ENCODE measurements at regions not wholly inside any gene's neighbourhood (a gene's known extent, or its start where the extent isn't known, plus 50 kb on each side); places are given as distances from the start of the nearest gene placed in this dataset.

GRCh38 chr10:10811562-10811961 lies 206.1 kb upstream of the CELF2 start:
- H3K9me3 ChIP-seq (replicated peaks in 1 of 2; ENCODE audit: control insufficient read depth in 2 of 2, insufficient read depth in 1 of 2, low read depth in 1 of 2, low read length in 2 of 2) = no peaks in the 10 kb centered on the region
- no peaks in the 10 kb centered on the region for H3K27me3 ChIP-seq (ENCODE audit: control insufficient read depth in 3 of 3, insufficient read depth in 3 of 3, low read depth in 1 of 3, low read length in 3 of 3)
- no peak overlapping the region for H4K8ac ChIP-seq (ENCODE audit: low read depth, low read length)
- no CpG with 5 or more reads among the region's 1 CpG for WGBS, 2 donors (ENCODE audit: extremely low coverage in 2 of 2, insufficient read length in 2 of 2, insufficient replicate concordance in 1 of 2)
- H3K36me3 ChIP-seq (replicated peaks in 1 of 2; ENCODE audit: control insufficient read depth in 2 of 2, insufficient read depth in 2 of 2, low read length in 2 of 2) = no peaks in the 10 kb centered on the region
- H2AK5ac ChIP-seq (ENCODE audit: low read depth, low read length) = no peak overlapping the region
- H3K23ac ChIP-seq (ENCODE audit: low read depth, low read length, poor library complexity) = no peak overlapping the region
- H3K27ac ChIP-seq (replicated peaks; ENCODE audit: low read length) = no peak overlapping the region
- H3K14ac ChIP-seq (ENCODE audit: low read length) = no peak overlapping the region
- H3K4me3 ChIP-seq (ENCODE audit: low read length in 2 of 2) = no peak overlapping the region
- H2BK5ac ChIP-seq (ENCODE audit: low read length) = no peak overlapping the region
- H3K4me2 ChIP-seq (ENCODE audit: insufficient read depth, low read length, poor library complexity, severe bottlenecking) = no peak overlapping the region
- no peak overlapping the region for H2BK15ac ChIP-seq (ENCODE audit: low read length)
- H3K9ac ChIP-seq (ENCODE audit: low read depth, low read length, poor library complexity) = no peak overlapping the region
- no peak overlapping the region for H2AFZ ChIP-seq (ENCODE audit: low read length)
- DNase-seq (ENCODE audit: low spot score) = no peak
- no peak overlapping the region for H3K18ac ChIP-seq (ENCODE audit: low read length)
- no peak overlapping the region for H4K91ac ChIP-seq (ENCODE audit: low read depth, low read length, poor library complexity)
- no peaks in the 10 kb centered on the region for H3K4me1 ChIP-seq (ENCODE audit: control insufficient read depth in 2 of 2, insufficient read depth in 1 of 2, low read depth in 1 of 2, low read length in 2 of 2)
- H3K79me1 ChIP-seq (ENCODE audit: low read depth, low read length) = no peaks in the 10 kb centered on the region
- no peak overlapping the region for H3K4ac ChIP-seq (ENCODE audit: low read length)
- no peak overlapping the region for H2BK120ac ChIP-seq (ENCODE audit: low read depth, low read length)
- H2BK12ac ChIP-seq (ENCODE audit: low read length) = no peak overlapping the region

GRCh38 chr10:10813656-10814055 lies 204.0 kb upstream of the CELF2 start:
- Histone ChIP-seq H2BK5ac (ENCODE audit: low read length) (no peak overlapping the region), H2AK5ac (ENCODE audit: low read depth, low read length) (no peak overlapping the region)

GRCh38 chr10:10814069-10814468 lies 203.6 kb upstream of the CELF2 start:
- no peak overlapping the region for H2BK5ac ChIP-seq (ENCODE audit: low read length)

More at GRCh38 chr10:10813656-10814055, 204.0 kb upstream of the CELF2 start:
- no peak overlapping the region for H2BK15ac ChIP-seq (ENCODE audit: low read length)
- no CpG with 5 or more reads among the region's 2 CpGs for WGBS, 2 donors (ENCODE audit: extremely low coverage in 2 of 2, insufficient read length in 2 of 2, insufficient replicate concordance in 1 of 2)
- no peaks in the 10 kb centered on the region for H3K79me1 ChIP-seq (ENCODE audit: low read depth, low read length)
- H3K9me3 ChIP-seq (replicated peaks in 1 of 2; ENCODE audit: control insufficient read depth in 2 of 2, insufficient read depth in 1 of 2, low read depth in 1 of 2, low read length in 2 of 2) = no peaks in the 10 kb centered on the region
- H3K4me3 ChIP-seq (ENCODE audit: low read length in 2 of 2) = no peak overlapping the region
- H3K9ac ChIP-seq (ENCODE audit: low read depth, low read length, poor library complexity) = no peak overlapping the region
- no peak overlapping the region for H3K23ac ChIP-seq (ENCODE audit: low read depth, low read length, poor library complexity)
- no peaks in the 10 kb centered on the region for H3K27me3 ChIP-seq (ENCODE audit: control insufficient read depth in 3 of 3, insufficient read depth in 3 of 3, low read depth in 1 of 3, low read length in 3 of 3)
- no peak overlapping the region for H4K8ac ChIP-seq (ENCODE audit: low read depth, low read length)
- H3K4me2 ChIP-seq (ENCODE audit: insufficient read depth, low read length, poor library complexity, severe bottlenecking) = no peak overlapping the region
- DNase-seq (ENCODE audit: low spot score) = no peak
- H2BK12ac ChIP-seq (ENCODE audit: low read length) = no peak overlapping the region
- no peak overlapping the region for H4K91ac ChIP-seq (ENCODE audit: low read depth, low read length, poor library complexity)
- H2BK120ac ChIP-seq (ENCODE audit: low read depth, low read length) = no peak overlapping the region
- no peaks in the 10 kb centered on the region for H3K36me3 ChIP-seq (replicated peaks in 1 of 2; ENCODE audit: control insufficient read depth in 2 of 2, insufficient read depth in 2 of 2, low read length in 2 of 2)
- no peak overlapping the region for H3K4ac ChIP-seq (ENCODE audit: low read length)
- H3K14ac ChIP-seq (ENCODE audit: low read length) = no peak overlapping the region
- no peak overlapping the region for H2AFZ ChIP-seq (ENCODE audit: low read length)
- H3K4me1 ChIP-seq (ENCODE audit: control insufficient read depth in 2 of 2, insufficient read depth in 1 of 2, low read depth in 1 of 2, low read length in 2 of 2) = no peaks in the 10 kb centered on the region
- H3K27ac ChIP-seq (replicated peaks; ENCODE audit: low read length) = no peak overlapping the region
- no peak overlapping the region for H3K18ac ChIP-seq (ENCODE audit: low read length)

GRCh38 chr10:10816447-10816846 lies 201.2 kb upstream of the CELF2 start:
- no peak overlapping the region for H3K9ac ChIP-seq (ENCODE audit: low read depth, low read length, poor library complexity)
- H2BK120ac ChIP-seq (ENCODE audit: low read depth, low read length) = no peak overlapping the region
- H3K4me1 ChIP-seq (ENCODE audit: control insufficient read depth in 2 of 2, insufficient read depth in 1 of 2, low read depth in 1 of 2, low read length in 2 of 2) = no peaks in the 10 kb centered on the region
- H3K4ac ChIP-seq (ENCODE audit: low read length) = no peak overlapping the region
- no peak overlapping the region for H2AFZ ChIP-seq (ENCODE audit: low read length)
- no peak overlapping the region for H2BK5ac ChIP-seq (ENCODE audit: low read length)
- no peak overlapping the region for H4K91ac ChIP-seq (ENCODE audit: low read depth, low read length, poor library complexity)
- no peak overlapping the region for H3K18ac ChIP-seq (ENCODE audit: low read length)
- no peak overlapping the region for H3K14ac ChIP-seq (ENCODE audit: low read length)
- no peaks in the 10 kb centered on the region for H3K36me3 ChIP-seq (replicated peaks in 1 of 2; ENCODE audit: control insufficient read depth in 2 of 2, insufficient read depth in 2 of 2, low read length in 2 of 2)
- no CpG with 5 or more reads among the region's 2 CpGs for WGBS, 2 donors (ENCODE audit: extremely low coverage in 2 of 2, insufficient read length in 2 of 2, insufficient replicate concordance in 1 of 2)
- no peak for DNase-seq (ENCODE audit: low spot score)
- H3K27me3 ChIP-seq (ENCODE audit: control insufficient read depth in 3 of 3, insufficient read depth in 3 of 3, low read depth in 1 of 3, low read length in 3 of 3) = no peaks in the 10 kb centered on the region
- H3K9me3 ChIP-seq (replicated peaks in 1 of 2; ENCODE audit: control insufficient read depth in 2 of 2, insufficient read depth in 1 of 2, low read depth in 1 of 2, low read length in 2 of 2) = peaks cover 0 to 2% of the 10 kb centered on the region in 2 donors
- H2BK15ac ChIP-seq (ENCODE audit: low read length) = no peak overlapping the region
- H3K79me1 ChIP-seq (ENCODE audit: low read depth, low read length) = no peaks in the 10 kb centered on the region
- no peak overlapping the region for H3K27ac ChIP-seq (replicated peaks; ENCODE audit: low read length)
- H2BK12ac ChIP-seq (ENCODE audit: low read length) = no peak overlapping the region
- no peak overlapping the region for H3K4me3 ChIP-seq (ENCODE audit: low read length in 2 of 2)
- no peak overlapping the region for H4K8ac ChIP-seq (ENCODE audit: low read depth, low read length)
- H3K23ac ChIP-seq (ENCODE audit: low read depth, low read length, poor library complexity) = no peak overlapping the region
- no peak overlapping the region for H3K4me2 ChIP-seq (ENCODE audit: insufficient read depth, low read length, poor library complexity, severe bottlenecking)
- no peak overlapping the region for H2AK5ac ChIP-seq (ENCODE audit: low read depth, low read length)

More at GRCh38 chr10:10814069-10814468, 203.6 kb upstream of the CELF2 start:
- DNase-seq (ENCODE audit: low spot score) = no peak
- Histone ChIP-seq H3K27me3 (ENCODE audit: control insufficient read depth in 3 of 3, insufficient read depth in 3 of 3, low read depth in 1 of 3, low read length in 3 of 3) (no peaks in the 10 kb centered on the region), H4K8ac (ENCODE audit: low read depth, low read length) (no peak overlapping the region), H3K4me3 (ENCODE audit: low read length in 2 of 2) (no peak overlapping the region), H3K9me3 (replicated peaks in 1 of 2; ENCODE audit: control insufficient read depth in 2 of 2, insufficient read depth in 1 of 2, low read depth in 1 of 2, low read length in 2 of 2) (no peaks in the 10 kb centered on the region), H3K4me1 (ENCODE audit: control insufficient read depth in 2 of 2, insufficient read depth in 1 of 2, low read depth in 1 of 2, low read length in 2 of 2) (no peaks in the 10 kb centered on the region), H2BK120ac (ENCODE audit: low read depth, low read length) (no peak overlapping the region), H3K4me2 (ENCODE audit: insufficient read depth, low read length, poor library complexity, severe bottlenecking) (no peak overlapping the region), H3K36me3 (replicated peaks in 1 of 2; ENCODE audit: control insufficient read depth in 2 of 2, insufficient read depth in 2 of 2, low read length in 2 of 2) (no peaks in the 10 kb centered on the region), H3K18ac (ENCODE audit: low read length) (no peak overlapping the region), H3K14ac (ENCODE audit: low read length) (no peak overlapping the region), H2AK5ac (ENCODE audit: low read depth, low read length) (no peak overlapping the region), H3K27ac (replicated peaks; ENCODE audit: low read length) (no peak overlapping the region), H2BK12ac (ENCODE audit: low read length) (no peak overlapping the region), H3K4ac (ENCODE audit: low read length) (no peak overlapping the region), H3K79me1 (ENCODE audit: low read depth, low read length) (no peaks in the 10 kb centered on the region), H2BK15ac (ENCODE audit: low read length) (no peak overlapping the region), H2AFZ (ENCODE audit: low read length) (no peak overlapping the region), H3K9ac (ENCODE audit: low read depth, low read length, poor library complexity) (no peak overlapping the region), H3K23ac (ENCODE audit: low read depth, low read length, poor library complexity) (no peak overlapping the region), H4K91ac (ENCODE audit: low read depth, low read length, poor library complexity) (no peak overlapping the region)
- no CpG with 5 or more reads among the region's 2 CpGs for WGBS, 2 donors (ENCODE audit: extremely low coverage in 2 of 2, insufficient read length in 2 of 2, insufficient replicate concordance in 1 of 2)

Measured in neuronal stem cell (in vitro differentiated cells).